ENCODE measurements at regions not wholly inside any gene's neighbourhood (a gene's known extent, or its start where the extent isn't known, plus 50 kb on each side); places are given as distances from the start of the nearest gene placed in this dataset.

- no peak for TF ChIP-seq POLR2A (IDR thresholded peaks at IDR 0.05; ENCODE audit: low read length)
- TF ChIP-seq GATA1 (IDR thresholded peaks at IDR 0.05; ENCODE audit: low read depth, low read length), result no peak
Measured at GRCh38 chr1:30101016-30101415, 622.4 kb downstream of the MATN1 start.

Data from erythroblast (primary cell).